BLaER1 (cell line): ENCODE measurements at regions not wholly inside any gene's neighbourhood (a gene's known extent, or its start where the extent isn't known, plus 50 kb on each side); places are given as distances from the start of the nearest gene placed in this dataset.
"Not testable (repeated sequence)": the region's sequence is repeated elsewhere in the genome, so short reads cannot be mapped to it uniquely, and the experiment has no call there.

Source experiments
- H3K27ac ChIP-seq: shearing (Covaris generic); formaldehyde crosslinking; 2 replicates; pipeline ENCODE4 v1.8.1; 2022
- H3K27me3 ChIP-seq: shearing (Covaris generic); formaldehyde crosslinking; 2 replicates; pipeline ENCODE4 v1.8.1; 2022
- H3K36me3 ChIP-seq: shearing (Covaris generic); formaldehyde crosslinking; 2 replicates; pipeline ENCODE4 v1.8.1; 2022
- H3K4me1 ChIP-seq: shearing (Covaris generic); formaldehyde crosslinking; 2 replicates; pipeline ENCODE4 v1.8.1; 2022
- H3K4me2 ChIP-seq: shearing (Covaris generic); formaldehyde crosslinking; 2 replicates; pipeline ENCODE4 v1.8.1; 2022
- H3K4me3 ChIP-seq: shearing (Covaris generic); formaldehyde crosslinking; 2 replicates; pipeline ENCODE4 v1.8.1; 2022
- H3K9ac ChIP-seq: shearing (Covaris generic); formaldehyde crosslinking; 2 replicates; pipeline ENCODE4 v1.8.1; 2022
- H3K9me3 ChIP-seq: shearing (Covaris generic); formaldehyde crosslinking; 2 replicates; pipeline ENCODE4 v1.8.1; 2022
- H4K20me1 ChIP-seq: shearing (Covaris generic); formaldehyde crosslinking; 2 replicates; pipeline ENCODE4 v1.8.1; 2022
- Cebpa-rat ChIP-seq: shearing (Covaris generic); IDR thresholded peaks from 2 replicates; pipeline ENCODE4 v1.8.1; 2022

- Histone ChIP-seq H4K20me1 (no peaks in the 10 kb centered on the region), H3K36me3 (no peaks in the 10 kb centered on the region), H3K9ac (no peak overlapping the region), H3K27me3 (no peaks in the 10 kb centered on the region), H3K9me3 (no peaks in the 10 kb centered on the region), H3K27ac (no peak overlapping the region), H3K4me2 (peak overlapping the region; percentile 5; the same call in 1 of the 2 replicates), H3K4me1 (no peaks in the 10 kb centered on the region), H3K4me3 (no peak overlapping the region)
- no peak for TF ChIP-seq Cebpa-rat
Observed at GRCh38 chr3:182508919-182509711, 284.2 kb upstream of the ATP11B start.

GRCh38 chr3:182509844-182510460, 283.4 kb upstream of the ATP11B start:
- no peak overlapping the region for H3K27ac ChIP-seq
- no peaks in the 10 kb centered on the region for H3K36me3 ChIP-seq
- H3K4me2 ChIP-seq, result no peak overlapping the region
- no peaks in the 10 kb centered on the region for H4K20me1 ChIP-seq
- H3K4me1 ChIP-seq, result no peaks in the 10 kb centered on the region
- H3K9ac ChIP-seq, result no peak overlapping the region
- H3K4me3 ChIP-seq, result no peak overlapping the region
- no peak for TF ChIP-seq Cebpa-rat
- no peaks in the 10 kb centered on the region for H3K27me3 ChIP-seq
- no peaks in the 10 kb centered on the region for H3K9me3 ChIP-seq

GRCh38 chr3:182514236-182514964, 278.9 kb upstream of the ATP11B start:
- Histone ChIP-seq H3K27me3 (no peaks in the 10 kb centered on the region), H3K36me3 (no peaks in the 10 kb centered on the region), H3K27ac (no peak overlapping the region), H3K4me1 (no peaks in the 10 kb centered on the region), H3K4me2 (no peak overlapping the region), H3K9ac (no peak overlapping the region), H4K20me1 (no peaks in the 10 kb centered on the region), H3K9me3 (no peaks in the 10 kb centered on the region), H3K4me3 (no peak overlapping the region)
- no peak for TF ChIP-seq Cebpa-rat

GRCh38 chr3:182516597-182517336, 276.5 kb upstream of the ATP11B start:
- TF ChIP-seq Cebpa-rat, result no peak
- H3K27ac ChIP-seq, result no peak overlapping the region
- H3K4me2 ChIP-seq, result no peak overlapping the region
- H3K9me3 ChIP-seq, result no peaks in the 10 kb centered on the region
- no peaks in the 10 kb centered on the region for H3K36me3 ChIP-seq
- H3K9ac ChIP-seq, result no peak overlapping the region
- H4K20me1 ChIP-seq, result no peaks in the 10 kb centered on the region
- no peak overlapping the region for H3K4me3 ChIP-seq
- no peaks in the 10 kb centered on the region for H3K4me1 ChIP-seq
- no peaks in the 10 kb centered on the region for H3K27me3 ChIP-seq

- Histone ChIP-seq H3K36me3 (no peaks in the 10 kb centered on the region), H3K27ac (no peak overlapping the region), H3K4me2 (no peak overlapping the region), H3K4me3 (no peak overlapping the region), H4K20me1 (no peaks in the 10 kb centered on the region), H3K9ac (no peak overlapping the region), H3K27me3 (no peaks in the 10 kb centered on the region), H3K9me3 (no peaks in the 10 kb centered on the region), H3K4me1 (no peaks in the 10 kb centered on the region)
- no peak for TF ChIP-seq Cebpa-rat
Observed at GRCh38 chr3:182519569-182519968, 273.7 kb upstream of the ATP11B start.

GRCh38 chr3:182521339-182521738, 272.0 kb upstream of the ATP11B start:
- no peak for TF ChIP-seq Cebpa-rat
- no peaks in the 10 kb centered on the region for H3K9me3 ChIP-seq
- no peaks in the 10 kb centered on the region for H3K27me3 ChIP-seq
- no peaks in the 10 kb centered on the region for H3K4me1 ChIP-seq
- H3K27ac ChIP-seq, result no peak overlapping the region
- H4K20me1 ChIP-seq, result no peaks in the 10 kb centered on the region
- H3K4me3 ChIP-seq, result no peak overlapping the region
- H3K9ac ChIP-seq, result no peak overlapping the region
- no peaks in the 10 kb centered on the region for H3K36me3 ChIP-seq
- no peak overlapping the region for H3K4me2 ChIP-seq

GRCh38 chr3:182523424-182523823, 269.9 kb upstream of the ATP11B start:
- not testable (repeated sequence) for H3K4me2 ChIP-seq, H3K36me3 ChIP-seq, H3K4me1 ChIP-seq, H3K27ac ChIP-seq, H4K20me1 ChIP-seq, H3K4me3 ChIP-seq, H3K9ac ChIP-seq, H3K9me3 ChIP-seq, H3K27me3 ChIP-seq

GRCh38 chr3:182523836-182524235, 269.5 kb upstream of the ATP11B start:
- no peaks in the 10 kb centered on the region for H3K27me3 ChIP-seq
- no peak overlapping the region for H3K27ac ChIP-seq
- H3K4me1 ChIP-seq, result no peaks in the 10 kb centered on the region
- no peaks in the 10 kb centered on the region for H3K36me3 ChIP-seq
- H3K9me3 ChIP-seq, result no peaks in the 10 kb centered on the region
- no peak overlapping the region for H3K4me2 ChIP-seq
- no peak overlapping the region for H3K4me3 ChIP-seq
- H4K20me1 ChIP-seq, result no peaks in the 10 kb centered on the region
- no peak for TF ChIP-seq Cebpa-rat
- H3K9ac ChIP-seq, result no peak overlapping the region

- no peak overlapping the region for H3K4me3 ChIP-seq
- no peak overlapping the region for H3K27ac ChIP-seq
- H4K20me1 ChIP-seq, result no peaks in the 10 kb centered on the region
- H3K36me3 ChIP-seq, result no peaks in the 10 kb centered on the region
- no peaks in the 10 kb centered on the region for H3K9me3 ChIP-seq
- no peak overlapping the region for H3K4me2 ChIP-seq
- no peak overlapping the region for H3K9ac ChIP-seq
- no peak for TF ChIP-seq Cebpa-rat
- no peaks in the 10 kb centered on the region for H3K27me3 ChIP-seq
- no peaks in the 10 kb centered on the region for H3K4me1 ChIP-seq
Observed at GRCh38 chr3:182524711-182525401, 268.4 kb upstream of the ATP11B start.
